HepG2 (cell line): ENCODE measurements at regions not wholly inside any gene's neighbourhood (a gene's known extent, or its start where the extent isn't known, plus 50 kb on each side); places are given as distances from the start of the nearest gene placed in this dataset.

Source experiments
- CEBPZ ChIP-seq: IDR thresholded peaks from 2 replicates; pipeline ENCODE4 v1.6.1; 2012; ENCODE audit warnings: low read length, improper control_type of control experiment
- EEA1 ChIP-seq: sonication (generic); formaldehyde crosslinking; IDR thresholded peaks from 2 replicates; pipeline ENCODE4 v1.5.1; 2020; ENCODE audit warnings: mild to moderate bottlenecking, missing genetic modification reagents, borderline replicate concordance
- GLI4 ChIP-seq: sonication (generic); formaldehyde crosslinking; IDR thresholded peaks from 2 replicates; pipeline ENCODE4 v1.5.1; 2020; ENCODE audit warnings: missing genetic modification reagents, mild to moderate bottlenecking, moderate library complexity, borderline replicate concordance
- HNF4A ChIP-seq: sonication (generic); formaldehyde crosslinking; IDR thresholded peaks from 2 replicates; pipeline ENCODE4 v1.4.0; 2020; ENCODE audit warnings: missing genetic modification reagents
- HNRNPUL1 ChIP-seq: fragments of 200-400 bp; formaldehyde crosslinking; IDR thresholded peaks from 2 replicates; pipeline ENCODE4 v1.6.1; 2017; ENCODE audit warnings: low read depth, mild to moderate bottlenecking, low read length, moderate library complexity
- LBX2 ChIP-seq: sonication (generic); formaldehyde crosslinking; IDR thresholded peaks from 2 replicates; pipeline ENCODE4 v1.5.0; 2020; ENCODE audit warnings: missing genetic modification reagents, mild to moderate bottlenecking, borderline replicate concordance
- MEF2D ChIP-seq: sonication (generic); formaldehyde crosslinking; IDR thresholded peaks from 2 replicates; pipeline ENCODE4 v1.5.1; 2020; ENCODE audit warnings: mild to moderate bottlenecking, missing genetic modification reagents
- MEIS1 ChIP-seq: sonication (generic); formaldehyde crosslinking; IDR thresholded peaks from 2 replicates; pipeline ENCODE4 v1.9.0; 2021; ENCODE audit warnings: mild to moderate bottlenecking, missing genetic modification reagents, moderate library complexity, borderline replicate concordance
- MIXL1 ChIP-seq: IDR thresholded peaks from 2 replicates; pipeline ENCODE4 v1.6.1; 2016
- PHF21A ChIP-seq: sonication (generic); formaldehyde crosslinking; IDR thresholded peaks from 2 replicates; pipeline ENCODE4 v1.5.0; 2020; ENCODE audit warnings: mild to moderate bottlenecking, missing genetic modification reagents
- RFX3 ChIP-seq: IDR thresholded peaks from 2 replicates; pipeline ENCODE4 v1.6.1; 2016; ENCODE audit warnings: missing biosample characterization, missing genetic modification reagents
- SALL1 ChIP-seq: sonication (generic); formaldehyde crosslinking; IDR thresholded peaks from 2 replicates; pipeline ENCODE4 v1.8.0; 2022; ENCODE audit warnings: mild to moderate bottlenecking, missing genetic modification reagents
- STAG1 ChIP-seq: sonication (generic); formaldehyde crosslinking; IDR thresholded peaks from 2 replicates; pipeline ENCODE4 v1.4.0; 2020; ENCODE audit warnings: missing genetic modification reagents
- USF2 ChIP-seq, 2 experiments: sonication (generic) in 1 of 2; formaldehyde crosslinking in 1 of 2; IDR thresholded peaks; 2 replicates each; pipeline versions ENCODE4 v1.5.1 to v1.6.1; 2011 to 2020; ENCODE audit warnings: borderline replicate concordance in 1 of 2, low read depth in 1 of 2, low read length in 1 of 2, mild to moderate bottlenecking in 1 of 2, missing genetic modification reagents in 1 of 2, moderate library complexity in 1 of 2
- ZBTB34 ChIP-seq: sonication (generic); formaldehyde crosslinking; IDR thresholded peaks from 2 replicates; pipeline ENCODE4 v1.8.0; 2022; ENCODE audit warnings: mild to moderate bottlenecking, missing genetic modification reagents
- ZNF207 ChIP-seq: fragments of 450-650 bp; IDR thresholded peaks from 2 replicates; pipeline ENCODE4 v1.6.1; 2016; ENCODE audit warnings: antibody characterized with exemption, borderline replicate concordance
- ZNF331 ChIP-seq: sonication (generic); formaldehyde crosslinking; IDR thresholded peaks from 2 replicates; pipeline ENCODE4 v1.4.0; 2020; ENCODE audit warnings: missing genetic modification reagents
- ZNF501 ChIP-seq: sonication (generic); formaldehyde crosslinking; IDR thresholded peaks from 2 replicates; pipeline ENCODE4 v1.5.1; 2020; ENCODE audit warnings: mild to moderate bottlenecking, moderate library complexity, missing genetic modification reagents
- ZNF546 ChIP-seq: sonication (generic); formaldehyde crosslinking; conservative IDR thresholded peaks from 2 replicates; pipeline ENCODE4 v1.8.1; 2023; ENCODE audit warnings: mild to moderate bottlenecking, missing genetic modification reagents
- ZNF552 ChIP-seq: sonication (generic); formaldehyde crosslinking; IDR thresholded peaks from 2 replicates; pipeline ENCODE4 v1.9.0; 2022; ENCODE audit warnings: missing genetic modification reagents, mild to moderate bottlenecking, borderline replicate concordance
- ZNF761 ChIP-seq: sonication (generic); formaldehyde crosslinking; conservative IDR thresholded peaks from 2 replicates; pipeline ENCODE4 v1.4.0; 2020; ENCODE audit warnings: mild to moderate bottlenecking, missing genetic modification reagents
- ZNF780A ChIP-seq: sonication (generic); formaldehyde crosslinking; IDR thresholded peaks from 2 replicates; pipeline ENCODE4 v1.8.0; 2022; ENCODE audit warnings: mild to moderate bottlenecking, missing genetic modification reagents, moderate library complexity

- TF ChIP-seq CEBPZ = no peak
- no peak for TF ChIP-seq LBX2 (CRISPR knock-in tag)
- TF ChIP-seq RFX3 (CRISPR knock-in tag) = no peak
- 0 out of 2 replicates have a peak, but pooled peaks have one; percentile 41 for TF ChIP-seq MEIS1 (CRISPR knock-in tag)
- TF ChIP-seq ZNF501 (CRISPR knock-in tag) = peak; percentile 43; the same call in 1 of the 2 replicates
- 0 out of 2 replicates have a peak, but pooled peaks have one; percentile 11 for TF ChIP-seq ZBTB34 (CRISPR knock-in tag)
- TF ChIP-seq MEF2D = peak; percentile 51; the same call in 1 of the 2 replicates
- TF ChIP-seq HNRNPUL1 = no peak
- no peak for TF ChIP-seq ZNF552
- peak; percentile 82 for TF ChIP-seq HNF4A
- TF ChIP-seq ZNF780A (CRISPR knock-in tag) = no peak
- TF ChIP-seq GLI4 (CRISPR knock-in tag) = no peak
- no peak for TF ChIP-seq ZNF761 (CRISPR knock-in tag)
- peak; percentile 67 for TF ChIP-seq SALL1 (CRISPR knock-in tag)
- no peak for TF ChIP-seq ZNF331 (CRISPR knock-in tag)
- TF ChIP-seq USF2 (IDR thresholded peaks at IDR 0.05; ENCODE audit: low read depth, low read length) = no peak
- no peak for TF ChIP-seq USF2 (CRISPR knock-in tag; IDR thresholded peaks at IDR 0.05; ENCODE audit: borderline replicate concordance)
- TF ChIP-seq STAG1 (CRISPR knock-in tag) = no peak
- no peak for TF ChIP-seq EEA1
- no peak for TF ChIP-seq ZNF546
- TF ChIP-seq ZNF207 = no peak
- TF ChIP-seq MIXL1 (CRISPR knock-in tag) = peak; percentile 66; the same call in 1 of the 2 replicates
- peak; percentile 54; the same call in 1 of the 2 replicates for TF ChIP-seq PHF21A (CRISPR knock-in tag)
These were observed 201.5 kb downstream of the IRF8 start (continued) for GRCh38 chr16:86100205-86101136.
